Anterior cingulate cortex (tissue), 58 donors: ENCODE measurements at regions not wholly inside any gene's neighbourhood (a gene's known extent, or its start where the extent isn't known, plus 50 kb on each side); places are given as distances from the start of the nearest gene placed in this dataset.

Experiments
- DNase-seq, 58 donors: peaks; one replicate each; lab custom pipeline; 2025; lab: John Stamatoyannopoulos, UW

DNA sequence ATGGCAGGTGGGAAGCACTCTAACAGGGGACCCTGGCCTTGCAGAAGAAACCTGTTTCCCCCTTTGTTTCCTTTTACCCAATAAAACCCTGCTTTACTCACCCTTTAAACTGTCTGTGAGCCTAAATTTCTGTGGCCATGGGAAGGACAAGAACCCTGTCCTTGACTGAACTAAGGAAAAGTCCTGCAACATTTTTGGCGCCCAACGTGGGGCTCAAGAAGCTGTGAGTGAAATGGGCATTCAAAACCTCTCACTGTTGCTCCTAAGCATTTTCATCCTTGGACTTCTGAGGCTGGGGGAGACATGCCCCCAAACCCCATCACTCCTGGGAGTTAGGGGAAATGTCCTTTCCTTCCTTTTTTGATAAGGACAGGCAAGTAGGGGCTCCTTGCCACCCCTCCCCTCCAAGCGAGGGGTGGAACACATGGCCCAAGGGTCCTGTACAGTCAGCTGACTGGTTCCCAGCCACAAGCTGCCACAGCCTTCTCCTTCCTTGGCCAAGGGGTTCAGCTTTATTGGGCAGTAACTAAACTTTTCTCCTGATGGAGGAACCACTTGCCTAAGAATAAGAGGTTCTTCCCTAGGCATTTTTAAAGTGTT, 381.6 kb downstream of the KLF5 start:
- no peak for DNase-seq

- no peak for DNase-seq
Measured at GRCh38 chr13:73433890-73434289, 375.1 kb downstream of the KLF5 start.

- no peak for DNase-seq
Measured at GRCh38 chr13:73433458-73433857, 374.7 kb downstream of the KLF5 start.

DNA sequence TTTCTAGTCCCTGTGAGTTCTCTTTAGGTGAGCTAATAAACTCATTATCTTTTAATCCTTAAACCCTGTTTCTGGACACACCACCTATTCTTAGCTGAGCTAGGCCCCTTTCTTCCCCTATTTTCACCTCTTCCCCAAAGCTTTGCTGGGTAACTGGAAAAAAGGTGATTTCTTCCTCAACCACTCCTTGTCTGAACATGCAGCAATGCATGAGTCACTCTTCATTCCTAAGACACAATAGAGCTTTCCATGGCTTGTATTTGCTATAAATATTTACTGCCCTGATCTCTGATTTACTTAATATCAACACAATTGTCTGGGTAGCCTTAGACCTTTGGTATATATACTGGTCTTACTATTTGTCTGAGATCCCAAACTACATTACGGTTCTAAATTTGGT, 370.9 kb downstream of the KLF5 start:
- no peak for DNase-seq

- DNase-seq: no peak
Measured at GRCh38 chr13:73428706-73429105, 369.9 kb downstream of the KLF5 start.

DNA sequence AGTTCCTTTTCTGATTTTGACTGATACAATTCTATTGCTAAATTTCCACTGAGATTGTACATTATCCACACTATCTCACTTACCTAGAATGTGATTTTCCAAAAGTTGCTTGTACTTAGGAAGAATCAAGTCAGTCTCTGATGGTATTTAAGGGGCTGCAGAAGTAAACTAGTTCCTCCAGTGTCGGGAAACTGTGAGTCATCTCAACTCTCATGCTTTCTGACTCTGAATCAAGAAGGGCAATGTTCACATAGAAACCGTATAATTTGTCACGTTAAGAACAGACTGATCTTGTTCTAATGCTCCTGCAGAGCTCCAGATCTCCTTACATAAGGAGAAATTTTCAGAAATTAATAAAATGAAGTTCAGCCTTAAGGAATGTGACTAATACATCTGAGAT, 369.3 kb downstream of the KLF5 start:
- no peak for DNase-seq

DNA sequence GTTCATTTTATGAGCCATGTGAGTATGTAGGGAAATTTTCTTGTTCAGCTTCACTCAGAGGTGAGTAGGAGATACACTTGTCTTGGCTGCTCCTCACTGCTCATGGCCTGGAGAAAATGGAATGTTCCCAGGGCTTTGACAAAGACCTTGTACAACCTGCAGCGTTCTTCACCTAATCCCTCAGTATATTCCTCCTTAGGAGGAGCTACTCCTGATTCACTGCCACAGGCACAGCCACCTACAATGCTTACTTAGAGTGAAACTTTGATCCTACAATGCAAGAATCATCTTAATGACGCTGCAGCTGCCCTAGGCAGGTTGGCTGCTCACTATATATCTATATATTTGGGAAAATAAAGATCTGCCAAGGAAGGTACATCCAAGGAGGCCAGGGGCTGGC, 364.2 kb downstream of the KLF5 start:
- DNase-seq: no peak

GRCh38 chr13:73421310-73421912, 362.6 kb downstream of the KLF5 start:
- no peak for DNase-seq

DNA sequence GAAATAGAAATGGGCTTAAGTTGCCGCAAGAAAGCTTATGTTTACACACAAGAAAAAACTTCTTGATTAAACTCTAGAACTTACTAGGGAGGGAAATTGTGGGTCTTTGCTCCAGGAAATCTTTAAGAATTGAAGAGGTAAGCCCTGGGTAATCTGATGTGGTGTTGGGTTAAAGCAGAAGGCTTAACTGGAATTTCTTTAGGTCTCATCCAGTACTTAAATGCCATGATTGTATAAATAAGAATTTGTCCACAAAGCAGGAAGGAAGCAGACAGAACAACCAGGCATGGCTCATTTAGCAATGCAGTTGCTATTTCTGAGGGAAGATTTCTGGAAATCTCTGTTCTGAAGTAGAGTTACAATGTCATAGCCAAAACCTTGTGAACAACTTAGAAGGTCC, 360.4 kb downstream of the KLF5 start:
- DNase-seq: no peak

GRCh38 chr13:73417012-73417615, 358.3 kb downstream of the KLF5 start:
- DNase-seq: no peak

DNA sequence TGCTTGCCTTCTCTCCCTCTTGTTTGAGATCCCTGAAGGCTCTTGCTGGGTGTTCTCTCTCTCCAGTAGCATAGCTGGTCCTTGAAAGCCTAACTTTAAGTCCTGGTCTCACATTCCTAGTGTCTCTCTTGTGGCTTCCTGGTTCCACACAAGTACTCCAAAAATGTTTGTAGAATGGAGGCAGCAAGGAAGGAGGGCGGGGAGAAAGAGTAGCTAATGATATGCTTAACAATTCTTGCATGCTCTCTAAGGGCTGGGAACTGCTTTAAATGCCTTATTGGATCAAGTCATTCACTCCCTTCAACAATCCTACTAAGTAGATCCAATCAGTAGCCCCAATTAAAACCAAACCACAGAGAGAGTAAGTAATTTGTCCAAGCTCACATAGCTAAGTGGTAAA, 357.3 kb downstream of the KLF5 start:
- DNase-seq: no peak

- no peak for DNase-seq
Measured at GRCh38 chr13:73413656-73414055, 354.9 kb downstream of the KLF5 start.

DNA sequence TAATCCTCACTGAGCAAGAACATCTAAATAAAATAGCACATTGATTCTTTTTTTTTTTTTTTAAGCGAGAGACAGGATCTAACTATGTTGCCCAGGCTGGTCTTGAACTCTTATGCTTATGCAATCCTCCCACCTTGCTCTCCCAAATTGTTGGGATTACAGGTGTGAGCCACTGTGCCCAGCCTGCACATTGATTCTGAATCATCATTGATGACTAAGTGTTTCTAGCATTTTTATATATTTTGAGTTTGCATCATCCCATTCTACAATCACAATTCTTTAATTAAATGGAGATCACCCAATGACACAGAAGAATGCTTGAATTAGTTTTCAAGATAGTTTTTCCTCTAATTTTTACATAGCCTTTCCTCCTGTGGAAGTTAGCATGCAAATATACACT, 354.1 kb downstream of the KLF5 start:
- no peak for DNase-seq

GRCh38 chr13:73411067-73411809, 352.4 kb downstream of the KLF5 start:
- no peak for DNase-seq

- DNase-seq: no peak
Measured at GRCh38 chr13:73406454-73406853, 347.6 kb downstream of the KLF5 start.

- no peak for DNase-seq
Measured at GRCh38 chr13:73404581-73404980, 345.8 kb downstream of the KLF5 start.

DNA sequence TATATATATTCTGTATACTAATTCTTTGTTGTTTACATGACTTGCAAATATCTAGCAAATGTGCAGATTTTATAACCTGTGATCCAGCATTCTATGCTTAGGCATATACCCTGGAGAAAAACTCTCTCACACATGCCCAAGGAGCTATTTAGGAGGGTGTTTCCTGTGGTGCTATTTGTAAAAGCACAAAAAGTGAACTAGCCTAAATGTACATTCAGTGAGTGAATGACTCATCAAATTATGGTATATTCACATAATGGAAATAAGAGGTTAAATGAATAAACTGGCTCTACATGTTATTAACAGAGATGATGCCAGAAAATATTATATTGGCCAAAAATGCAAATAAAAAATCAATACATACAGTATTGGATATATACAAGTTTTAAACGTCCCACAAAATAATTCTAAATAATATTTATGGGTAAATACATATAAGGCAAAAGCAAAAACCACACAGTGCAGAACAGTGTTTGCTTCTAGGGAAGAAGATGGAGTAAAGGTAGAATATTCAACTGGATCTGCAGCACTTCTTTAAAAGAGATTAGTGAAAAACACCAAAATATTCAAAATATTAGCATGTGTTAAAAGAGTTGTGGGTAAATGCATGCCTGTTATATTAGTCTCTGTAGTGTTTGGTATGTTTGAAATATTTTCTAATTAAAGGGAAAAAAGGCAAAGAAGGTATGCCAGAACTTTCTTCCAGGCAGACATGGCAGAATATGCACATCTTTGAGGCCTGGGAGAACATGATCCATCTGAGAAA, 344.7 kb downstream of the KLF5 start:
- no peak for DNase-seq

- no peak for DNase-seq
Measured at GRCh38 chr13:73401769-73402168, 343.0 kb downstream of the KLF5 start.

- no peak for DNase-seq
Measured at GRCh38 chr13:73399347-73400216, 340.8 kb downstream of the KLF5 start.
